A549 (cell line): ENCODE measurements at regions not wholly inside any gene's neighbourhood (a gene's known extent, or its start where the extent isn't known, plus 50 kb on each side); places are given as distances from the start of the nearest gene placed in this dataset.
A peak's percentile ranks its signal among the peaks of the same experiment; 100 is the strongest.
"Not testable (repeated sequence)": the region's sequence is repeated elsewhere in the genome, so short reads cannot be mapped to it uniquely, and the experiment has no call there.

Source experiments
- ATAC-seq, 2 experiments: fragments of 200-7000 bp in 1 of 2; fragments of >200 bp in 1 of 2; cut with Nextera tagmentation in 1 of 2; cut with Tn5 transposase in 1 of 2; 3 replicates each; pipeline versions ENCODE4 v1.8.0 to v1.9.1; 2018 to 2020; ENCODE audit warnings: mild to moderate bottlenecking in 1 of 2, moderate library complexity in 1 of 2
- CTCF ChIA-PET: fragments of 300-600 bp; sonication (Branson Sonifier 250); formaldehyde crosslinking; extraction: SDS; loops from one replicate; lab custom pipeline; 2021; ENCODE audit warnings: antibody characterized with exemption, inconsistent platforms; lab: Yijun Ruan, JAX
- POLR2A ChIA-PET: fragments of 350-600 bp; formaldehyde crosslinking; extraction: SDS; loops from one replicate; lab custom pipeline; 2021; ENCODE audit warnings: antibody characterized with exemption, inconsistent platforms; lab: Yijun Ruan, JAX
- DNase-seq, 2 experiments: peaks; one replicate each; pipeline versions ENCODE4 v3.0.0 to v3.0.0-alpha.2; 2011 to 2016; ENCODE audit warnings: low read depth in 1 of 2, low spot score in 1 of 2
- FAIRE-seq: peaks from 2 replicates; lab custom pipeline; 2011; peaks lifted over from hg19 to GRCh38; lab: Jason Lieb, UNC
- H3K27ac ChIP-seq, 2 experiments: fragments of >200 bp; sonication (Bioruptor Twin); formaldehyde crosslinking; 3 replicates each; pipeline ENCODE4 v1.5.1; 2016 to 2017
- H3K4me1 ChIP-seq: fragments of >200 bp; sonication (Bioruptor Twin); formaldehyde crosslinking; 3 replicates; pipeline ENCODE4 v1.6.1; 2016
- H3K4me2 ChIP-seq: fragments of >200 bp; sonication (Bioruptor Twin); formaldehyde crosslinking; 3 replicates; pipeline ENCODE4 v1.6.1; 2016
- H3K4me3 ChIP-seq: fragments of >200 bp; sonication (Bioruptor Twin); formaldehyde crosslinking; 3 replicates; pipeline ENCODE4 v1.5.1; 2016
- H3K9me3 ChIP-seq: fragments of >200 bp; sonication (Bioruptor Twin); formaldehyde crosslinking; 3 replicates; pipeline ENCODE4 v1.6.1; 2016
- PHF8 ChIP-seq: fragments of 200-600 bp; sonication (generic); IDR thresholded peaks from 2 replicates; pipeline ENCODE4 v1.6.1; 2016; ENCODE audit warnings: low read depth, mild to moderate bottlenecking, antibody characterized with exemption, moderate library complexity, borderline replicate concordance
- POLR2A ChIP-seq: IDR thresholded peaks from 2 replicates; pipeline ENCODE4 v1.6.1; 2012; ENCODE audit warnings: mild to moderate bottlenecking, low read length
- RAD21 ChIP-seq, 2 experiments: fragments of >200 bp in 1 of 2; sonication (Bioruptor Twin) in 1 of 2; formaldehyde crosslinking in 1 of 2; IDR thresholded peaks in 1 of 2; conservative IDR thresholded peaks in 1 of 2; 2 replicates in 1 of 2; 3 replicates in 1 of 2; pipeline ENCODE4 v1.6.1; 2012 to 2018; ENCODE audit warnings: inconsistent platforms in 1 of 2
- WGBS: methylation state at CpG from one replicate; pipeline ENCODE4 v1.1.6; 2017; ENCODE audit errors: missing lambda C conversion rate; 5-methylcytosine and 5-hydroxymethylcytosine counted together
- TF ChIP-seq, protein P1 (sequence below): fragments of >200 bp; sonication (Bioruptor Twin); formaldehyde crosslinking; IDR thresholded peaks from 3 replicates; pipeline ENCODE4 v1.5.1; 2016

DNA sequence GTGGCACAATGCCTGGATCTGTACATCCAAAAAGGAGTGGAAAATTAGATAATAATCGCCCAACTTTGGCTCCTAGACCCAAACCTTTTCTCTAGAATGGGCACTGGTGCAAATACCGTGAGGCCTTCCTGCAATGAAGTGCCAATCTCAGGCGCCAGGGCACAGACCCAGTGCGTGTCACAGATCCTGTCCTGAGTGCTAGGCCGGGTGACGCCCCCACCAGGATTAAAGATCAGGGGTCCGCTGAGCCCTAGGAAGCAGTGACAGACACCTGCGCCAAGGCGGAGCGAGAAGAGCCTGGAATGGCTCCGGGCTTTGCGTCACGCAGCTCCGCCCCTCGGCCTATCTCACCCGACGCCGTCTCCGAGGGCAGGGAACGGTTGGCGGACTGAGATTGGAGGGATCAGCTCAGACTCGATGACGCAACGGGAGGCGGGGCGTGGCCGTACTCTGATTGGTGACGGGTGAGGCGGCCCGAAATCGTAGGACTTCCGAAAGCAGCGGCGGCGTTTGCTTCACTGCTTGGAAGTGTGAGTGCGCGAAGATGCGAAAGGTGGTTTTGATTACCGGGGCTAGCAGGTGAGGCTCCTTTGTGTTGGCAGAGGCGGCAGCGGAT lies 261.9 kb downstream of the ZNF37A start:
- Histone ChIP-seq H3K4me2 (peak overlapping the region; percentile 76), H3K27ac (peak overlapping the region; percentile 75 to 84), H3K4me3 (peak overlapping the region; percentile 52)
- FAIRE-seq, H3K4me1 ChIP-seq, CTCF ChIA-PET, H3K9me3 ChIP-seq, POLR2A ChIA-PET: not testable (repeated sequence)
- WGBS: 3% methylated on average over 10 of the region's 41 CpGs
- ATAC-seq: peak; percentile 100
- peak in 1 of 2 experiments; percentile 68 for DNase-seq
- TF ChIP-seq POLR2A (0 out of 2 replicates have a peak, but pooled peaks have one; percentile 11), PHF8 (peak; percentile 30; the same call in 1 of the 2 replicates)

DNA sequence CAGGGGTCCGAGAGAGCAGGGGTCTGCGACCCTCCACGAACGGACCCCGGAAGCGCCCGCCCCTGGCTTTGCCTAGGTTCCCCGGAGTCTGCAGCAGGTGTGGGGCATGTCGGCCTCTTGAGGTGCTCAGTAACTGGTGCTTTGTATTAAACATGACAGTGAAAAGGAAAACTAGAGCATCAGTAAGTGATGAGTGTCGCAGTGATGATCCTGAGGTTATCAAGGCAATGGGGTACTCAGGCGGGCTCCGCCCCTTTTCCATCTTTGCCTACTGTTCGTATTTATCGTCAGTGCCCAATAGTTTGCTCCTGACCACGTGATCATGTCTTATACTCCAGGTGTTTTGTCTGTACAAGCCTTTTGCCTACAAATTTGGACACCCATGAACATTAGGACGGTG lies 262.4 kb downstream of the ZNF37A start:
- CTCF ChIA-PET, POLR2A ChIA-PET, H3K9me3 ChIP-seq, FAIRE-seq, H3K4me1 ChIP-seq: not testable (repeated sequence)
- WGBS: 0% methylated on average over 8 of the region's 16 CpGs
- H3K4me2 ChIP-seq: peak overlapping the region; percentile 56
- DNase-seq (peak in 1 of 2 experiments; percentile 20), ATAC-seq (peak; percentile 80 to 81)
- 0 out of 6 replicates have a peak overlapping the region, but pooled peaks of 1 of the 2 experiments have one; percentile 69 for H3K27ac ChIP-seq
- peak overlapping the region; percentile 52 for H3K4me3 ChIP-seq

DNA sequence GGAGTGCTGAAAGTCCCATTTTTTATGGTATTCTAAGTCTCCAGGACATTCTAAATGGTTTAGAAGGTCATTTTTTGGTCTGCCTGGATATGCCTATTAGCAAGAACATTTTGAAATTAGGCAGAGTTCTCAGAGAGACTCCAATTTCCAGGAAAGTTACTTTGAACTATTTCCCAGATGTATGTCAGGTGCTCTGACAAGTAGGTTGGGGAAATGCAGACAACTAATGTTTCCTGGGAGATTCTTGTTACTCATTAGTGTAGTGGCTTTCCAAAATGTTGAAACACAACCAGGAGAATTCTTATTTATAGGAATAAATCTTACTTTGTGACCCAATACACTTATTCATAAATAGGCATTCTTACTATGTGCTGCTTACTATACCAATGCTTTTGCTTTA lies 268.4 kb downstream of the ZNF37A start:
- FAIRE-seq, H3K27ac ChIP-seq, ATAC-seq, H3K4me2 ChIP-seq, H3K4me3 ChIP-seq, DNase-seq, POLR2A ChIA-PET, H3K9me3 ChIP-seq, H3K4me1 ChIP-seq, CTCF ChIA-PET: not testable (repeated sequence)

DNA sequence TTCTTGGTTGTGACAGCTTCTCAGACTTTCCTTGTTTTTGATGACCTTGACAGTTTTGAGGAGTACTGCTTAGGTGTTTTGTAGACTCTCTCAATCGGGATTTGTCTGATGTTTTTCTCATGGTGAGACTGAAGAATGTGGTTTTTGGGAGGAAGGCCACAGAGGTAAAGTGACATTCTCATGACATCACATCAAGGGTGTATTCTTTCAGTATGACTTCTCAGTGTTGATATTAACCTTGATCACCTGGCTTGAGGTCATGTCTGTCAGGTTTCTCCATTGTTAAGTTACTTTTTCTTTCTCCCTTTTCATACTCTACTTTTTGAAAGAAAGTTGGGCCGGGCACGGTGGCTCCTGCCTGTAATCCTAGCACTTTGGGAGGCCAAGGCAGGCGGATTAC lies 269.9 kb downstream of the ZNF37A start:
- H3K4me1 ChIP-seq, DNase-seq, CTCF ChIA-PET, H3K27ac ChIP-seq, H3K4me2 ChIP-seq, H3K4me3 ChIP-seq, ATAC-seq, FAIRE-seq, H3K9me3 ChIP-seq, POLR2A ChIA-PET: not testable (repeated sequence)
- WGBS: 72% methylated on average over 4 of the region's 4 CpGs

DNA sequence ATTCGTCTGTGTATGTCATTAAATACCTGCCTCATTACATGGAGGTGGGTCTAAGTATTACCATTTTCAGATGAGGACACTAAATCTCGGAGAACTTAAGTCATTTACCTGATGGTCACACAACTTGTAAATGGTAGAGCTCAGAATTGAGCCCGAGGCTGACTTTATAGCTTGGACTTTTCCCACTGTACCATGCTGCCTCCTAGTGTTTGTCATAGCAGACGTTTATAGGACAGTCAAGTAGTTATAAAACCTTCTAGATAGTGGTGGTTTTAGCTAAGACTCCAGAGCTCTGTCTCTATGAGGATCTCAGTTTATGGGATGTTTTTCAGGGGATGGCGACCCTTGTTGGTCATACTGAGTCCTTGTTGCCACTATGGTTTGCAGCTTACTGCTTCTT lies 271.8 kb downstream of the ZNF37A start:
- POLR2A ChIA-PET, H3K27ac ChIP-seq, H3K4me2 ChIP-seq, H3K9me3 ChIP-seq, H3K4me3 ChIP-seq, H3K4me1 ChIP-seq: not testable (repeated sequence)
- CTCF ChIA-PET: interaction anchor here (0.7 kb wide), 1 partner anchor 356 kb away, joined by 3 read pairs; no protein-coding TSS in a partner anchor
- DNase-seq (peak in 1 of 2 experiments; percentile 19), ATAC-seq (peak; percentile 40 to 54; a peak in 1 of 6 replicates), FAIRE-seq (peak; percentile 88)
- WGBS: 64% methylated on average over 5 of the region's 5 CpGs
- peak in 1 of 2 experiments; percentile 35; a peak in 1 of 5 replicates for TF ChIP-seq RAD21 (conservative IDR thresholded peaks at IDR 0.05 in 1 of 2, IDR thresholded peaks at IDR 0.05 in 1 of 2)

DNA sequence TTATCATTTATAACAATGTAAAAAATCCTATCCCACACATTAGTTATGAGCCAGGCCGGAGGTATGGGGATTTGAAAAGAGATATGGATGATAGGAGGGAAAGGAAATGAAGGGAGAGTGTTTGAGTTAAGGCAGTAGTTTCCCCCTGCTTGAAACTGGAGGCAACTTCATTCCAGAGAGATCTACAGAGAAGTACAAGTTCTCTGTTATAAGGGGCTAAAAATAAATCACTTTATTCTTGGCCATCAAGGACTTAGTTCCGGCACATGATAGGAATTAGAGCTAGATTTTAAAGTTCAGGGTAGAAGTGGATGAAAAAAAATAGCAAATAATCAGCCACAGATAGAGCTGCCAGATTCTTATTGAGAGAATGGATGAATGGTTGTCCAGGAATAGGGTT lies 289.7 kb downstream of the ZNF37A start:
- DNase-seq, H3K4me1 ChIP-seq, CTCF ChIA-PET, H3K4me2 ChIP-seq, FAIRE-seq, H3K4me3 ChIP-seq, H3K9me3 ChIP-seq, H3K27ac ChIP-seq, POLR2A ChIA-PET, ATAC-seq: not testable (repeated sequence)
- 70% methylated on average over 2 of the region's 2 CpGs for WGBS

DNA sequence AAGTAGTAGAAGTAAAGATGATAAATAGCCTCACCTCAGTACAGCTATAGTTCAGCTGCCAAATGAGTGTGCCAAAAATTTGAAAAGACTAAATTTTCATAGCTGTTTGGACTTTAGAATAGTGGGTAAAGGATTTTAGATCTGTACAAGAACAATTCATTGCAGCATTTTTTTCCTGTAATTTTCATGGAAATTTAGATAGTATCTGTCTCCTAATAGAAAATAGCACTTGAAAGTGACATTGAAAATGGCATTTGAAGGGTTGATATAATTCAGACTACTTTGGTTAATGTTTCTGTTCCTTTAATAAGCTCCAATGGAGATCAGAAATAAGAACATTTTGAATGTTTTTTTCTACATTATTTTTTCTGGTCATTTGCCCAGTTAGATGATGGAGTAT lies 292.7 kb downstream of the ZNF37A start:
- H3K4me1 ChIP-seq, H3K4me2 ChIP-seq, CTCF ChIA-PET, ATAC-seq, DNase-seq, POLR2A ChIA-PET, H3K27ac ChIP-seq, H3K9me3 ChIP-seq, H3K4me3 ChIP-seq: not testable (repeated sequence)
- FAIRE-seq: peak; percentile 54

DNA sequence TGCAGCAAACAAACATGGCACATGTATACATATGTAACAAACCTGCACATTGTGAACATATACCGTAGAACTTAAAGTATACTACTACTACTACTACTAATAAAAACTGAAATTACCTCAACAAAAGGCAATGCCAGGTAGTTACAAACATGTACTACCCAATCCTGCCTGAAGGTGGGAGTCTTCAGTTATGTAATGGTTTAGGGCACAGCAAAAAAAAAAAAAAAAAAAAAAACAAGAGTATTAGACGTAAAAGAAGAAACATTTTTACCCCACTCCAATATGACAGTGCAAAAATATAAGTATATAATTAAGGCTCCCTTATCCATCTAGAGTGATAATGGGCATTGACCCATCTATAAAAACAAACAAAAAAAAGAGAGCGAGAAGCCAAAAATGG lies 296.6 kb downstream of the ZNF37A start:
- FAIRE-seq, ATAC-seq, CTCF ChIA-PET, H3K4me1 ChIP-seq, H3K9me3 ChIP-seq, POLR2A ChIA-PET, H3K27ac ChIP-seq, H3K4me3 ChIP-seq, H3K4me2 ChIP-seq: not testable (repeated sequence)
- peak in 1 of 2 experiments; percentile 34 for DNase-seq
- WGBS: 43% methylated on average over 3 of the region's 3 CpGs
- TF ChIP-seq, protein P1, sequence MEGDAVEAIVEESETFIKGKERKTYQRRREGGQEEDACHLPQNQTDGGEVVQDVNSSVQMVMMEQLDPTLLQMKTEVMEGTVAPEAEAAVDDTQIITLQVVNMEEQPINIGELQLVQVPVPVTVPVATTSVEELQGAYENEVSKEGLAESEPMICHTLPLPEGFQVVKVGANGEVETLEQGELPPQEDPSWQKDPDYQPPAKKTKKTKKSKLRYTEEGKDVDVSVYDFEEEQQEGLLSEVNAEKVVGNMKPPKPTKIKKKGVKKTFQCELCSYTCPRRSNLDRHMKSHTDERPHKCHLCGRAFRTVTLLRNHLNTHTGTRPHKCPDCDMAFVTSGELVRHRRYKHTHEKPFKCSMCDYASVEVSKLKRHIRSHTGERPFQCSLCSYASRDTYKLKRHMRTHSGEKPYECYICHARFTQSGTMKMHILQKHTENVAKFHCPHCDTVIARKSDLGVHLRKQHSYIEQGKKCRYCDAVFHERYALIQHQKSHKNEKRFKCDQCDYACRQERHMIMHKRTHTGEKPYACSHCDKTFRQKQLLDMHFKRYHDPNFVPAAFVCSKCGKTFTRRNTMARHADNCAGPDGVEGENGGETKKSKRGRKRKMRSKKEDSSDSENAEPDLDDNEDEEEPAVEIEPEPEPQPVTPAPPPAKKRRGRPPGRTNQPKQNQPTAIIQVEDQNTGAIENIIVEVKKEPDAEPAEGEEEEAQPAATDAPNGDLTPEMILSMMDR: 0 out of 3 replicates have a peak, but pooled peaks have one; percentile 10

DNA sequence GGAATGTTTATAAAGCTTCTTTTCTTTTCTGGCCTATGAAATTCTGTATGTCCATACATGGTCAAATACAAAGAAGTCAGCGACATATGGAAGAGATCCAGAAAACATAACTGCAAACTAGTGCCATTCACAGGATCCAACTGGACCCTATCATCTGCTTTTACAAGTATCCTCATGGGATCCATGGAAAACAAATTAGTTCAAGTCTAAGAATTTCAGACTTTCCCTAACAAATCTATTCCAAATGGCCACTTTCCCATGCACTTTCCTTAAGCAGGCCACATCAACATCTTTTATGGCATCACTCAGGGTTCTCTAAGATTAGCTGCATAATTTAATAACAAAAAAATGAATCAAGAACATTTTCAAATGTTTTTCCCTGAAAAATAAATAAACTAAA lies 301.3 kb downstream of the ZNF37A start:
- H3K4me1 ChIP-seq, CTCF ChIA-PET, ATAC-seq, FAIRE-seq, DNase-seq, H3K4me3 ChIP-seq, POLR2A ChIA-PET, H3K4me2 ChIP-seq, H3K9me3 ChIP-seq, H3K27ac ChIP-seq: not testable (repeated sequence)
- 67% methylated on average over 1 of the region's 1 CpG for WGBS
